ENCODE measurements at regions not wholly inside any gene's neighbourhood (a gene's known extent, or its start where the extent isn't known, plus 50 kb on each side); places are given as distances from the start of the nearest gene placed in this dataset.

DNA sequence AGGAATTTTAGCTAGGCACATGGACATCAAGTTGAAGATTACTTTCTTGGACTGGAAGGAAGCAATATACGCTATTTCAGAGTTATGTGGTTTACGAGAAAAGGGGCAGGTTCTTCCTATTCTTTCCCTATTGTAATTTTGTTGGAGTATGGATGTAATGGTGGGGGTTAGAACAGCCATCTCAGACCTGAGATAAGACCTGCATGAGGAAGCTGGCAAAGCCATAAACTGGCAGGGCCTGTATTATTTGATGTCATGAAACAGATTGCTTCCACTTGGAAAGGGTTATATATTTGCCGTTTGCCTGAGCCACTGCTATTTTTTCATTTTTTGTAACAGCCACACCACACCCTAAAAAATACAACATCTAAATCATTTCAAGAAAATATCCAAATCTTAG, 220.5 kb upstream of the MAGI2 start:
- DNase-seq, result no peak

DNA sequence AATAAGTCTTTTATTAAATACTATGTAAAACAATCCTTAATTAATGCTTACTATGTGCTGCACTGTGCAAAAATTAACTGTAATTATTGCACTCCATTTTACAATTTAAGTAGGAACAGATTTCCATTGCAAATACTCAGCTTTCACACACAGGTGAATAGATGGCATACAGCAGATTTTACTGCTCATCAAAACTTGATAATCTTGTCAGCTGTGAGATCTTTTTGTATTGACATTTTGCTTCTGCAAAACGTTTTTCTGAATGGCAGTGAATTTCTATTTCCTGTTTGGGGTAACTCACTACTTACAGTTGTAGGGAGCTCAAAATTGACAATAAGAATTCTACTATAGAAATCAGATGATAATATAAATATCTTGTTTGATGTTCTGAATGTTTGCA, 220.0 kb upstream of the MAGI2 start:
- no peaks in the 10 kb centered on the region for H3K9me3 ChIP-seq
- H3K27me3 ChIP-seq, result no peaks in the 10 kb centered on the region
- H3K4me3 ChIP-seq, result no peak overlapping the region
- TF ChIP-seq, protein P1, sequence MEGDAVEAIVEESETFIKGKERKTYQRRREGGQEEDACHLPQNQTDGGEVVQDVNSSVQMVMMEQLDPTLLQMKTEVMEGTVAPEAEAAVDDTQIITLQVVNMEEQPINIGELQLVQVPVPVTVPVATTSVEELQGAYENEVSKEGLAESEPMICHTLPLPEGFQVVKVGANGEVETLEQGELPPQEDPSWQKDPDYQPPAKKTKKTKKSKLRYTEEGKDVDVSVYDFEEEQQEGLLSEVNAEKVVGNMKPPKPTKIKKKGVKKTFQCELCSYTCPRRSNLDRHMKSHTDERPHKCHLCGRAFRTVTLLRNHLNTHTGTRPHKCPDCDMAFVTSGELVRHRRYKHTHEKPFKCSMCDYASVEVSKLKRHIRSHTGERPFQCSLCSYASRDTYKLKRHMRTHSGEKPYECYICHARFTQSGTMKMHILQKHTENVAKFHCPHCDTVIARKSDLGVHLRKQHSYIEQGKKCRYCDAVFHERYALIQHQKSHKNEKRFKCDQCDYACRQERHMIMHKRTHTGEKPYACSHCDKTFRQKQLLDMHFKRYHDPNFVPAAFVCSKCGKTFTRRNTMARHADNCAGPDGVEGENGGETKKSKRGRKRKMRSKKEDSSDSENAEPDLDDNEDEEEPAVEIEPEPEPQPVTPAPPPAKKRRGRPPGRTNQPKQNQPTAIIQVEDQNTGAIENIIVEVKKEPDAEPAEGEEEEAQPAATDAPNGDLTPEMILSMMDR (IDR thresholded peaks at IDR 0.05), result no peak
- no peak for TF ChIP-seq POLR2A (IDR thresholded peaks at IDR 0.05)
- DNase-seq, result no peak
- 0 to 4% methylated on average over 1 of the region's 1 CpG for WGBS, 2 donors
- H3K4me1 ChIP-seq, result no peaks in the 10 kb centered on the region
- no peak overlapping the region for H3K27ac ChIP-seq
- H3K36me3 ChIP-seq, result no peaks in the 10 kb centered on the region
- intact Hi-C loops (cut with DNase I), result no loop called here

More for the DNA sequence above, 220.5 kb upstream of the MAGI2 start:
- TF ChIP-seq, protein P1 (IDR thresholded peaks at IDR 0.05), result no peak
- no peak for TF ChIP-seq POLR2A (IDR thresholded peaks at IDR 0.05)
- no peak overlapping the region for H3K4me3 ChIP-seq
- H3K36me3 ChIP-seq, result no peaks in the 10 kb centered on the region
- WGBS, 2 donors, result 82 to 88% methylated on average over 3 of the region's 3 CpGs
- H3K9me3 ChIP-seq, result no peaks in the 10 kb centered on the region
- no peaks in the 10 kb centered on the region for H3K27me3 ChIP-seq
- H3K27ac ChIP-seq, result no peak overlapping the region
- intact Hi-C loops (cut with DNase I), result no loop called here
- no peaks in the 10 kb centered on the region for H3K4me1 ChIP-seq

DNA sequence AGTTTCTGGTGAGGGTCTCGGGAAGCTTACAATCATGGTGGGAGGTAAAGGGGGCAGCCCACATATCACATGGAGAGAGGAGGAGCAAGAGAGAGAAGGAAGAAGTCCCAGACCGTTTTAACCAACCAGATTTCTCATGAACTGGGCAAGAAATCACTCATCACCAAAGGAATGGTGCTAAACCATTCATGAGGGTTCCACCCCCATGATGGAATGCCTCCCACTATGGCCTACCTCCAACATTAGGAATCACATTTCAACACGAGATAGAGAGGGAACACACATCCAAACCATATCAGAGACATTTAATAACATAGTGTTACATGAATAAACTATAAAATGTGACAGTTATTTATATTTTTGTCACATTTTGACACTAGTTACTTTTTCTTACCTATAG, 214.8 kb upstream of the MAGI2 start:
- no peaks in the 10 kb centered on the region for H3K4me1 ChIP-seq
- no peak for TF ChIP-seq POLR2A (IDR thresholded peaks at IDR 0.05)
- TF ChIP-seq, protein P1 (IDR thresholded peaks at IDR 0.05), result no peak
- no peaks in the 10 kb centered on the region for H3K36me3 ChIP-seq
- 18 to 39% methylated on average over 3 of the region's 3 CpGs for WGBS, 2 donors
- intact Hi-C loops (cut with DNase I), result no loop called here
- H3K9me3 ChIP-seq, result no peaks in the 10 kb centered on the region
- no peak overlapping the region for H3K27ac ChIP-seq
- H3K27me3 ChIP-seq, result no peaks in the 10 kb centered on the region
- DNase-seq, result no peak
- H3K4me3 ChIP-seq, result no peak overlapping the region

DNA sequence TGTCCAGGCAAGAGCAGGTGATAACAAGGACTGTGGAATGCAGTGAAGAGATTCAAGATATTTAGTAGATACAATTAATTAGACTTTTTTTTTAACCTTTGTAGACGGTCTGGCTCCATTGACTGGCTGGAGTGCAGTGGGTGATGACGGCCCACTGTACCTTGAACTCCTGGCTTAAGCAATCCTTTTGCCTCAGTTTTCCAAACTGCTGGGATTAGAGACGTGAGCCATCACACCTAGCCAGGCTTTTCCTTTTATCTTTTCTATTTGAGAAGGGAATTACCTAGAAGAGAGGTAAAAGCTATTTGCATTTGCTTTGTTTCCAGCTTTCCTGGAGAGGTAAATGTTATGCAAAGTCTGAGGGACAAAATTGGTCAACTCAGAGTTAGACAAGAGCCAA, 213.0 kb upstream of the MAGI2 start:
- no peaks in the 10 kb centered on the region for H3K36me3 ChIP-seq
- H3K4me3 ChIP-seq, result no peak overlapping the region
- WGBS, 2 donors, result 44 to 62% methylated on average over 3 of the region's 3 CpGs
- H3K27ac ChIP-seq, result no peak overlapping the region
- H3K27me3 ChIP-seq, result no peaks in the 10 kb centered on the region
- DNase-seq, result no peak
- no peak for TF ChIP-seq POLR2A (IDR thresholded peaks at IDR 0.05)
- TF ChIP-seq, protein P1 (IDR thresholded peaks at IDR 0.05), result no peak
- H3K9me3 ChIP-seq, result no peaks in the 10 kb centered on the region
- no peaks in the 10 kb centered on the region for H3K4me1 ChIP-seq
- intact Hi-C loops (cut with DNase I), result no loop called here

DNA sequence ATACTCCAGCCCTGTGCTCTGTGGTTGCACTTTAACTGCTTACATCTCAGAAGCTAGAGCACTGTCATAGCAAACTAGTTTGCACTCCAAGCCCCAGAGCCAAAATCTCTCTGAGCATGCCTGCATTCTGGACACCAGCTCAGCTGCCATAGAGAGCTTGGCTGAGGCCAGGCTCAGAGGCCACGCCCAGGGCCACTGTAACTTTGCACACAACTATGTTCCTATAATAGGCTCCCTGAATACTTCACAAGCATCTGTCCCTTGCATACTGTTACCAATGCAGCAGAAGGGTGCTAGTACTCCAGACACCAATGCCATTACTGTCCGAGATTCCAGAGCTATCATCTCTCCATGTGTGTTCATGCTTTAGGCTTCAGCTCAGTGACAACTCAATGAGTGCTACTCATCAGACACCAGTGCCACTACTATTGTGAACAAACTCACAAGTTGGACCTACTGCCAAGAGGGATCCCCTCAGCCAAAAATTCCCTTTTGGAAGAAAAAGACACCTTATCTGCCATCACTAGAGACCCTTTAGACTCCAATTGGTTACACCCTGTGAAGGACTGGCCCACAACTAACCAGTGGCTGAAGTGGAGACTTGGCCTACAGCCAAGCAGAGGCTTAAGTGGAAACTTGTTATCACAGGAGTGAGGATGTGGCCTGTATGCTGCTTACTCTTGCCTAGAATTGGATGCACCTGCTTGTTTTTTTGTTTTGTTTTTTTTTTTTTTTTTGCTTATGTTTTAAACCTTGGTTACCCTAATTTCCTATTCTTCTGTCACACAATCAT, 211.6 kb upstream of the MAGI2 start:
- no peaks in the 10 kb centered on the region for H3K9me3 ChIP-seq
- H3K36me3 ChIP-seq, result no peaks in the 10 kb centered on the region
- no peak overlapping the region for H3K27ac ChIP-seq
- H3K4me1 ChIP-seq, result no peaks in the 10 kb centered on the region
- intact Hi-C loops (cut with DNase I), result no loop called here
- TF ChIP-seq, protein P1 (IDR thresholded peaks at IDR 0.05), result no peak
- TF ChIP-seq POLR2A (IDR thresholded peaks at IDR 0.05), result no peak
- DNase-seq, result no peak
- no peaks in the 10 kb centered on the region for H3K27me3 ChIP-seq
- WGBS, 2 donors, result 56 to 83% methylated on average over 1 to 2 of the region's 2 CpGs
- H3K4me3 ChIP-seq, result no peak overlapping the region
